HG03442 (cell line): ENCODE measurements at regions not wholly inside any gene's neighbourhood (a gene's known extent, or its start where the extent isn't known, plus 50 kb on each side); places are given as distances from the start of the nearest gene placed in this dataset.
A peak's percentile ranks its signal among the peaks of the same experiment; 100 is the strongest.
"Not testable (repeated sequence)": the region's sequence is repeated elsewhere in the genome, so short reads cannot be mapped to it uniquely, and the experiment has no call there.

Experiments used
- ATAC-seq: cut with Tn5 transposase; IDR thresholded peaks from one replicate; pipeline ENCODE4 v1.9.1; 2021; ENCODE audit warnings: mild to moderate bottlenecking, moderate library complexity; ENCODE audit not compliant: unreplicated experiment

- ATAC-seq = no peak
Measured at GRCh38 chr11:80733790-80734189, 1293.0 kb upstream of the TENM4 start.

- ATAC-seq = no peak
Measured at GRCh38 chr11:80733361-80733760, 1292.5 kb upstream of the TENM4 start.

GRCh38 chr11:80727315-80727714 lies 1286.5 kb upstream of the TENM4 start:
- peak; percentile 84 for ATAC-seq

GRCh38 chr11:80726236-80726635 lies 1285.4 kb upstream of the TENM4 start:
- ATAC-seq = no peak

GRCh38 chr11:80724366-80724765 lies 1283.5 kb upstream of the TENM4 start:
- no peak for ATAC-seq

- no peak for ATAC-seq
Measured at GRCh38 chr11:80722629-80723028, 1281.8 kb upstream of the TENM4 start.

GRCh38 chr11:80720295-80720694 lies 1279.5 kb upstream of the TENM4 start:
- no peak for ATAC-seq

- no peak for ATAC-seq
Measured at GRCh38 chr11:80719292-80719646, 1278.4 kb upstream of the TENM4 start.

GRCh38 chr11:80718611-80719291 lies 1277.9 kb upstream of the TENM4 start:
- ATAC-seq = no peak

- ATAC-seq = no peak
Measured at GRCh38 chr11:80702264-80702663, 1261.4 kb upstream of the TENM4 start.

- ATAC-seq = no peak
Measured at GRCh38 chr11:80700386-80700785, 1259.6 kb upstream of the TENM4 start.

GRCh38 chr11:80699406-80700177 lies 1258.8 kb upstream of the TENM4 start:
- ATAC-seq = not testable (repeated sequence)

- ATAC-seq = no peak
Measured at GRCh38 chr11:80698637-80699036, 1257.8 kb upstream of the TENM4 start.

GRCh38 chr11:80694385-80694784 lies 1253.6 kb upstream of the TENM4 start:
- no peak for ATAC-seq

- no peak for ATAC-seq
Measured at GRCh38 chr11:80687941-80688340, 1247.1 kb upstream of the TENM4 start.

- ATAC-seq = no peak
Measured at GRCh38 chr11:80686889-80687288, 1246.1 kb upstream of the TENM4 start.

- no peak for ATAC-seq
Measured at GRCh38 chr11:80673566-80673965, 1232.7 kb upstream of the TENM4 start.

GRCh38 chr11:80669620-80670019 lies 1228.8 kb upstream of the TENM4 start:
- ATAC-seq = no peak

GRCh38 chr11:80668039-80668438 lies 1227.2 kb upstream of the TENM4 start:
- no peak for ATAC-seq

- no peak for ATAC-seq
Measured at GRCh38 chr11:80655834-80656233, 1215.0 kb upstream of the TENM4 start.

GRCh38 chr11:80650966-80651365 lies 1210.1 kb upstream of the TENM4 start:
- no peak for ATAC-seq

- ATAC-seq = no peak
Measured at GRCh38 chr11:80649186-80649585, 1208.4 kb upstream of the TENM4 start.

GRCh38 chr11:80638296-80638695 lies 1197.5 kb upstream of the TENM4 start:
- ATAC-seq = no peak
